ENCODE measurements at regions not wholly inside any gene's neighbourhood (a gene's known extent, or its start where the extent isn't known, plus 50 kb on each side); places are given as distances from the start of the nearest gene placed in this dataset.
"Not testable (repeated sequence)": the region's sequence is repeated elsewhere in the genome, so short reads cannot be mapped to it uniquely, and the experiment has no call there.

GRCh38 chr11:54797906-54798305, 91.3 kb downstream of the OR4A5 start:
- not testable (repeated sequence) for DNase-seq

- no peak for DNase-seq
Measured at GRCh38 chr11:54832676-54833075, 126.0 kb downstream of the OR4A5 start.

- peak; percentile 20 for DNase-seq
Measured at GRCh38 chr11:54855047-54855446, 148.4 kb downstream of the OR4A5 start.
